C4-2B (cell line): ENCODE measurements at regions not wholly inside any gene's neighbourhood (a gene's known extent, or its start where the extent isn't known, plus 50 kb on each side); places are given as distances from the start of the nearest gene placed in this dataset.

Experiments used
- H3K27ac ChIP-seq: fragments of 450-650 bp; 2 replicates; pipeline ENCODE4 v1.5.1; 2017
- ZFX ChIP-seq: fragments of 450-650 bp; IDR thresholded peaks from 2 replicates; pipeline ENCODE4 v1.6.1; 2017
- TF ChIP-seq, protein P1 (sequence below): fragments of 450-650 bp; conservative IDR thresholded peaks from 2 replicates; pipeline ENCODE4 v1.5.1; 2017; ENCODE audit warnings: mild to moderate bottlenecking

- no peak overlapping the region for H3K27ac ChIP-seq
Observed at GRCh38 chr3:67875858-67876257, 221.4 kb upstream of the SUCLG2 start.

GRCh38 chr3:67875338-67875737, 220.9 kb upstream of the SUCLG2 start:
- H3K27ac ChIP-seq: no peak overlapping the region
- TF ChIP-seq ZFX: no peak
- TF ChIP-seq, protein P1, sequence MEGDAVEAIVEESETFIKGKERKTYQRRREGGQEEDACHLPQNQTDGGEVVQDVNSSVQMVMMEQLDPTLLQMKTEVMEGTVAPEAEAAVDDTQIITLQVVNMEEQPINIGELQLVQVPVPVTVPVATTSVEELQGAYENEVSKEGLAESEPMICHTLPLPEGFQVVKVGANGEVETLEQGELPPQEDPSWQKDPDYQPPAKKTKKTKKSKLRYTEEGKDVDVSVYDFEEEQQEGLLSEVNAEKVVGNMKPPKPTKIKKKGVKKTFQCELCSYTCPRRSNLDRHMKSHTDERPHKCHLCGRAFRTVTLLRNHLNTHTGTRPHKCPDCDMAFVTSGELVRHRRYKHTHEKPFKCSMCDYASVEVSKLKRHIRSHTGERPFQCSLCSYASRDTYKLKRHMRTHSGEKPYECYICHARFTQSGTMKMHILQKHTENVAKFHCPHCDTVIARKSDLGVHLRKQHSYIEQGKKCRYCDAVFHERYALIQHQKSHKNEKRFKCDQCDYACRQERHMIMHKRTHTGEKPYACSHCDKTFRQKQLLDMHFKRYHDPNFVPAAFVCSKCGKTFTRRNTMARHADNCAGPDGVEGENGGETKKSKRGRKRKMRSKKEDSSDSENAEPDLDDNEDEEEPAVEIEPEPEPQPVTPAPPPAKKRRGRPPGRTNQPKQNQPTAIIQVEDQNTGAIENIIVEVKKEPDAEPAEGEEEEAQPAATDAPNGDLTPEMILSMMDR: no peak

More at GRCh38 chr3:67875858-67876257, 221.4 kb upstream of the SUCLG2 start:
- TF ChIP-seq, protein P1: no peak
- no peak for TF ChIP-seq ZFX

- H3K27ac ChIP-seq: no peak overlapping the region
- TF ChIP-seq ZFX: no peak
- TF ChIP-seq, protein P1: no peak
Observed at GRCh38 chr3:67870477-67870876, 216.1 kb upstream of the SUCLG2 start.

DNA sequence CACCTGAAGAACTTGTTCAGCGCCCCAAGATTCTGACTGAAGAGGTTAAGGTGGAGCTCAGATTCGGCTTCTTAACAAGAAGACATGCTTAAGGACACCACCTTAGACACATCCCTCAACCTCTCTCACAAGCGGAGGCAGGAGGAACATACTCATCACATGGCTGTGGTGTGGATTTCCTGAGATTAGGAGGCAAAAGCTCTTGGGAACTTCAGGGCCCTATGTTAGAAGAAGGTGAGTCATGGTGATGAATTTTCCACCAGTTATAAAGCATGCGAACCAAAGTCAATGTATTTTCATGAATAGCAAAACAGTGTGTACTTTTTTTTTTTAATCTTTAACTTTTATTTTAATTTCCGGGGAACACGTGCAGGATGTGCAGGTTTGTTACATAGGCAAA, 212.2 kb upstream of the SUCLG2 start:
- TF ChIP-seq, protein P1: no peak
- no peak for TF ChIP-seq ZFX

GRCh38 chr3:67864587-67865183, 210.3 kb upstream of the SUCLG2 start:
- no peak overlapping the region for H3K27ac ChIP-seq
- TF ChIP-seq, protein P1: no peak
- no peak for TF ChIP-seq ZFX

More for the DNA sequence above, 212.2 kb upstream of the SUCLG2 start:
- H3K27ac ChIP-seq: no peak overlapping the region

- H3K27ac ChIP-seq: no peak overlapping the region
Observed at GRCh38 chr3:67863869-67864268, 209.5 kb upstream of the SUCLG2 start.

GRCh38 chr3:67860429-67860828, 206.0 kb upstream of the SUCLG2 start:
- TF ChIP-seq, protein P1: no peak
- no peak for TF ChIP-seq ZFX
- no peak overlapping the region for H3K27ac ChIP-seq

More at GRCh38 chr3:67863869-67864268, 209.5 kb upstream of the SUCLG2 start:
- TF ChIP-seq ZFX: no peak
- TF ChIP-seq, protein P1: peak; percentile 62
